ENCODE measurements at regions not wholly inside any gene's neighbourhood (a gene's known extent, or its start where the extent isn't known, plus 50 kb on each side); places are given as distances from the start of the nearest gene placed in this dataset.

DNA sequence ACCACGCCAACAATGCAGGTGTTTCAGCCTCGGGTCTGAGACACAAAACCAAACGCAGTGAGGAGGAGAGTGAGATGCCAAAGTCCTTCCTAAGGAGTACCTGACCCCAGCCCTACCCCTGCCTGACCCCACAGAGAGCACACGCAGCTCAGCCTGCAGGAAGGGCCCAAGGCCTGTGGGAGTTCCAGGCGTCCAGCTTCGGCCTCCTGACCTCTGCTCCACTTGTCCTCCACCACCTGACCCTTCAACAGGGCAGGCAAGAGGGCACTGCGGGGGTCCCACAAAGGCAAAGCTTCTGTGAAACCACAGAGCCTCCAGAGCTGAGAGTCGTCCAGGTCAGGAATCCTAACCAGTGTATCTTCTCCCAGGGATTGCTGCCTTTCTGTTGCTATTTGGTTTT, 122.0 kb upstream of the PPP2R2D start:
- BruUV-seq (replicated peaks): no TSS peak
- no peak overlapping the region for H2AFZ ChIP-seq (ENCODE audit: low read length)
- no peak overlapping the region for H3K4me3 ChIP-seq (replicated peaks in 1 of 3; ENCODE audit: insufficient read depth in 1 of 3, low read depth in 2 of 3, low read length in 3 of 3)
- H3K4me2 ChIP-seq (ENCODE audit: low read depth, low read length): no peak overlapping the region
- intact Hi-C loops (cut with micrococcal nuclease; ENCODE audit: unreplicated experiment) (no loop called here), in situ Hi-C loops (cut with HindIII; ENCODE audit: extremely low pct_ligation_motif_present, low pct_unique_long_range_greater_than_20kb) (no loop called here)
- no peak overlapping the region for H3K27ac ChIP-seq (ENCODE audit: extremely low read length, insufficient read depth, low read length)
- WGBS (ENCODE audit: low lambda C conversion rate): 7% methylated on average over 7 of the region's 8 CpGs
- FAIRE-seq (no peak), DNase-seq (ENCODE audit: low spot score) (no peak), ATAC-seq (no peak)
- H3K9me3 ChIP-seq (ENCODE audit: low read length): peaks cover 38% of the 10 kb centered on the region
- CTCF ChIA-PET (ENCODE audit: low intra/inter-chr PET ratio, low total read pairs): no interaction called here
- POLR2A ChIA-PET: no interaction called here
- no peaks in the 10 kb centered on the region for H3K36me3 ChIP-seq (replicated peaks in 1 of 2; ENCODE audit: control insufficient read depth in 1 of 2, insufficient read depth in 2 of 2, low read length in 2 of 2)
- H3K9ac ChIP-seq (ENCODE audit: insufficient read depth, low read depth, low read length): no peak overlapping the region
- no peaks in the 10 kb centered on the region for H3K79me2 ChIP-seq (ENCODE audit: insufficient read depth, low read length)
- H4K20me1 ChIP-seq (ENCODE audit: insufficient read depth, low read length): no peaks in the 10 kb centered on the region
- no peaks in the 10 kb centered on the region for H3K4me1 ChIP-seq (ENCODE audit: insufficient read depth, low read length)
- peaks cover 0 to 6% of the 10 kb centered on the region in 2 experiments; a peak in 2 of 5 replicates for H3K27me3 ChIP-seq (ENCODE audit: control insufficient read depth in 1 of 2, insufficient read depth in 2 of 2, low read length in 2 of 2)
- TF ChIP-seq, protein P1, sequence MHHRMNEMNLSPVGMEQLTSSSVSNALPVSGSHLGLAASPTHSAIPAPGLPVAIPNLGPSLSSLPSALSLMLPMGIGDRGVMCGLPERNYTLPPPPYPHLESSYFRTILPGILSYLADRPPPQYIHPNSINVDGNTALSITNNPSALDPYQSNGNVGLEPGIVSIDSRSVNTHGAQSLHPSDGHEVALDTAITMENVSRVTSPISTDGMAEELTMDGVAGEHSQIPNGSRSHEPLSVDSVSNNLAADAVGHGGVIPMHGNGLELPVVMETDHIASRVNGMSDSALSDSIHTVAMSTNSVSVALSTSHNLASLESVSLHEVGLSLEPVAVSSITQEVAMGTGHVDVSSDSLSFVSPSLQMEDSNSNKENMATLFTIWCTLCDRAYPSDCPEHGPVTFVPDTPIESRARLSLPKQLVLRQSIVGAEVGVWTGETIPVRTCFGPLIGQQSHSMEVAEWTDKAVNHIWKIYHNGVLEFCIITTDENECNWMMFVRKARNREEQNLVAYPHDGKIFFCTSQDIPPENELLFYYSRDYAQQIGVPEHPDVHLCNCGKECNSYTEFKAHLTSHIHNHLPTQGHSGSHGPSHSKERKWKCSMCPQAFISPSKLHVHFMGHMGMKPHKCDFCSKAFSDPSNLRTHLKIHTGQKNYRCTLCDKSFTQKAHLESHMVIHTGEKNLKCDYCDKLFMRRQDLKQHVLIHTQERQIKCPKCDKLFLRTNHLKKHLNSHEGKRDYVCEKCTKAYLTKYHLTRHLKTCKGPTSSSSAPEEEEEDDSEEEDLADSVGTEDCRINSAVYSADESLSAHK (CRISPR knock-in tag; IDR thresholded peaks at IDR 0.05; ENCODE audit: borderline replicate concordance): no peak
- TF ChIP-seq, protein P2, sequence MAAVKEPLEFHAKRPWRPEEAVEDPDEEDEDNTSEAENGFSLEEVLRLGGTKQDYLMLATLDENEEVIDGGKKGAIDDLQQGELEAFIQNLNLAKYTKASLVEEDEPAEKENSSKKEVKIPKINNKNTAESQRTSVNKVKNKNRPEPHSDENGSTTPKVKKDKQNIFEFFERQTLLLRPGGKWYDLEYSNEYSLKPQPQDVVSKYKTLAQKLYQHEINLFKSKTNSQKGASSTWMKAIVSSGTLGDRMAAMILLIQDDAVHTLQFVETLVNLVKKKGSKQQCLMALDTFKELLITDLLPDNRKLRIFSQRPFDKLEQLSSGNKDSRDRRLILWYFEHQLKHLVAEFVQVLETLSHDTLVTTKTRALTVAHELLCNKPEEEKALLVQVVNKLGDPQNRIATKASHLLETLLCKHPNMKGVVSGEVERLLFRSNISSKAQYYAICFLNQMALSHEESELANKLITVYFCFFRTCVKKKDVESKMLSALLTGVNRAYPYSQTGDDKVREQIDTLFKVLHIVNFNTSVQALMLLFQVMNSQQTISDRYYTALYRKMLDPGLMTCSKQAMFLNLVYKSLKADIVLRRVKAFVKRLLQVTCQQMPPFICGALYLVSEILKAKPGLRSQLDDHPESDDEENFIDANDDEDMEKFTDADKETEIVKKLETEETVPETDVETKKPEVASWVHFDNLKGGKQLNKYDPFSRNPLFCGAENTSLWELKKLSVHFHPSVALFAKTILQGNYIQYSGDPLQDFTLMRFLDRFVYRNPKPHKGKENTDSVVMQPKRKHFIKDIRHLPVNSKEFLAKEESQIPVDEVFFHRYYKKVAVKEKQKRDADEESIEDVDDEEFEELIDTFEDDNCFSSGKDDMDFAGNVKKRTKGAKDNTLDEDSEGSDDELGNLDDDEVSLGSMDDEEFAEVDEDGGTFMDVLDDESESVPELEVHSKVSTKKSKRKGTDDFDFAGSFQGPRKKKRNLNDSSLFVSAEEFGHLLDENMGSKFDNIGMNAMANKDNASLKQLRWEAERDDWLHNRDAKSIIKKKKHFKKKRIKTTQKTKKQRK (IDR thresholded peaks at IDR 0.05; ENCODE audit: low read length): no peak
- TF ChIP-seq ZNF543 (CRISPR knock-in tag; IDR thresholded peaks at IDR 0.05) (no peak), ZNF776 (CRISPR knock-in tag; IDR thresholded peaks at IDR 0.05) (no peak), SRSF4 (IDR thresholded peaks at IDR 0.05; ENCODE audit: low read depth, low read length, poor library complexity, severe bottlenecking) (no peak), ZNF282 (IDR thresholded peaks at IDR 0.05; ENCODE audit: partially characterized antibody) (no peak), ZBTB3 (CRISPR knock-in tag; IDR thresholded peaks at IDR 0.05; ENCODE audit: borderline replicate concordance, low read depth) (no peak), FOXJ3 (CRISPR knock-in tag; IDR thresholded peaks at IDR 0.05; ENCODE audit: borderline replicate concordance) (no peak), GATAD2A (CRISPR knock-in tag; IDR thresholded peaks at IDR 0.05) (no peak), NFE2 (CRISPR knock-in tag; IDR thresholded peaks at IDR 0.05) (no peak), POLR2AphosphoS2 (IDR thresholded peaks at IDR 0.05; ENCODE audit: low read depth, low read length) (no peak), ZIK1 (CRISPR knock-in tag; IDR thresholded peaks at IDR 0.05; ENCODE audit: borderline replicate concordance, low read depth) (no peak)
- TF ChIP-seq, protein P3, sequence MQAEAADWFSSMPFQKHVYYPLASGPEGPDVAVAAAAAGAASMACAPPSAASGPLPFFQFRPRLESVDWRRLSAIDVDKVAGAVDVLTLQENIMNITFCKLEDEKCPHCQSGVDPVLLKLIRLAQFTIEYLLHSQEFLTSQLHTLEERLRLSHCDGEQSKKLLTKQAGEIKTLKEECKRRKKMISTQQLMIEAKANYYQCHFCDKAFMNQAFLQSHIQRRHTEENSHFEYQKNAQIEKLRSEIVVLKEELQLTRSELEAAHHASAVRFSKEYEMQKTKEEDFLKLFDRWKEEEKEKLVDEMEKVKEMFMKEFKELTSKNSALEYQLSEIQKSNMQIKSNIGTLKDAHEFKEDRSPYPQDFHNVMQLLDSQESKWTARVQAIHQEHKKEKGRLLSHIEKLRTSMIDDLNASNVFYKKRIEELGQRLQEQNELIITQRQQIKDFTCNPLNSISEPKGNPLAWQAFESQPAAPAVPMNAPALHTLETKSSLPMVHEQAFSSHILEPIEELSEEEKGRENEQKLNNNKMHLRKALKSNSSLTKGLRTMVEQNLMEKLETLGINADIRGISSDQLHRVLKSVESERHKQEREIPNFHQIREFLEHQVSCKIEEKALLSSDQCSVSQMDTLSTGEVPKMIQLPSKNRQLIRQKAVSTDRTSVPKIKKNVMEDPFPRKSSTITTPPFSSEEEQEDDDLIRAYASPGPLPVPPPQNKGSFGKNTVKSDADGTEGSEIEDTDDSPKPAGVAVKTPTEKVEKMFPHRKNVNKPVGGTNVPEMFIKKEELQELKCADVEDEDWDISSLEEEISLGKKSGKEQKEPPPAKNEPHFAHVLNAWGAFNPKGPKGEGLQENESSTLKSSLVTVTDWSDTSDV (CRISPR knock-in tag; IDR thresholded peaks at IDR 0.05): no peak
- TF ChIP-seq, protein P4, sequence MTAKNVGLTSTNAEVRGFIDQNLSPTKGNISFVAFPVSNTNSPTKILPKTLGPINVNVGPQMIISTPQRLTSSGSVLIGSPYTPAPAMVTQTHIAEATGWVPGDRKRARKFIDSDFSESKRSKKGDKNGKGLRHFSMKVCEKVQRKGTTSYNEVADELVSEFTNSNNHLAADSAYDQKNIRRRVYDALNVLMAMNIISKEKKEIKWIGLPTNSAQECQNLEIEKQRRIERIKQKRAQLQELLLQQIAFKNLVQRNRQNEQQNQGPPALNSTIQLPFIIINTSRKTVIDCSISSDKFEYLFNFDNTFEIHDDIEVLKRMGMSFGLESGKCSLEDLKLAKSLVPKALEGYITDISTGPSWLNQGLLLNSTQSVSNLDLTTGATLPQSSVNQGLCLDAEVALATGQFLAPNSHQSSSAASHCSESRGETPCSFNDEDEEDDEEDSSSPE (CRISPR knock-in tag; IDR thresholded peaks at IDR 0.05): no peak
